ENCODE measurements at regions not wholly inside any gene's neighbourhood (a gene's known extent, or its start where the extent isn't known, plus 50 kb on each side); places are given as distances from the start of the nearest gene placed in this dataset.

- no peak overlapping the region for H2AFZ ChIP-seq (ENCODE audit: low read length)
- no peaks in the 10 kb centered on the region for H3K79me1 ChIP-seq (ENCODE audit: low read depth, low read length)
- H2BK12ac ChIP-seq (ENCODE audit: low read length) = no peak overlapping the region
- no peak overlapping the region for H3K9ac ChIP-seq (ENCODE audit: low read depth, low read length, poor library complexity)
- no peak overlapping the region for H2BK15ac ChIP-seq (ENCODE audit: low read length)
- H2AK5ac ChIP-seq (ENCODE audit: low read depth, low read length) = no peak overlapping the region
- no peaks in the 10 kb centered on the region for H3K4me1 ChIP-seq (ENCODE audit: control insufficient read depth in 2 of 2, insufficient read depth in 1 of 2, low read depth in 1 of 2, low read length in 2 of 2)
- no peaks in the 10 kb centered on the region for H3K27me3 ChIP-seq (ENCODE audit: control insufficient read depth in 3 of 3, insufficient read depth in 3 of 3, low read depth in 1 of 3, low read length in 3 of 3)
- no peak overlapping the region for H4K91ac ChIP-seq (ENCODE audit: low read depth, low read length, poor library complexity)
- H3K4me2 ChIP-seq (ENCODE audit: insufficient read depth, low read length, poor library complexity, severe bottlenecking) = no peak overlapping the region
- H4K8ac ChIP-seq (ENCODE audit: low read depth, low read length) = no peak overlapping the region
- H3K36me3 ChIP-seq (replicated peaks in 1 of 2; ENCODE audit: control insufficient read depth in 2 of 2, insufficient read depth in 2 of 2, low read length in 2 of 2) = no peaks in the 10 kb centered on the region
- no peak overlapping the region for H3K23ac ChIP-seq (ENCODE audit: low read depth, low read length, poor library complexity)
- no peak overlapping the region for H3K14ac ChIP-seq (ENCODE audit: low read length)
- H2BK5ac ChIP-seq (ENCODE audit: low read length) = no peak overlapping the region
- H3K4me3 ChIP-seq (ENCODE audit: low read length in 2 of 2) = no peak overlapping the region
- WGBS, 2 donors (ENCODE audit: extremely low coverage in 2 of 2, insufficient read length in 2 of 2, insufficient replicate concordance in 1 of 2) = no CpG with 5 or more reads among the region's 24 CpGs
- no peak overlapping the region for H3K27ac ChIP-seq (replicated peaks; ENCODE audit: low read length)
- no peak overlapping the region for H3K4ac ChIP-seq (ENCODE audit: low read length)
- H3K9me3 ChIP-seq (replicated peaks in 1 of 2; ENCODE audit: control insufficient read depth in 2 of 2, insufficient read depth in 1 of 2, low read depth in 1 of 2, low read length in 2 of 2) = peaks cover 0 to 2% of the 10 kb centered on the region in 2 donors
- no peak overlapping the region for H3K18ac ChIP-seq (ENCODE audit: low read length)
- no peak overlapping the region for H2BK120ac ChIP-seq (ENCODE audit: low read depth, low read length)
- DNase-seq (ENCODE audit: low spot score) = peak; percentile 29
Observed at GRCh38 chr22:48943567-48944432, 883.9 kb downstream of the BRD1 start.

- Histone ChIP-seq H3K27ac (replicated peaks; ENCODE audit: low read length) (no peak overlapping the region), H3K4me3 (ENCODE audit: low read length in 2 of 2) (no peak overlapping the region), H4K8ac (ENCODE audit: low read depth, low read length) (no peak overlapping the region), H2AK5ac (ENCODE audit: low read depth, low read length) (no peak overlapping the region), H3K9ac (ENCODE audit: low read depth, low read length, poor library complexity) (no peak overlapping the region), H3K79me1 (ENCODE audit: low read depth, low read length) (no peaks in the 10 kb centered on the region), H2BK120ac (ENCODE audit: low read depth, low read length) (no peak overlapping the region), H3K27me3 (ENCODE audit: control insufficient read depth in 3 of 3, insufficient read depth in 3 of 3, low read depth in 1 of 3, low read length in 3 of 3) (no peaks in the 10 kb centered on the region), H3K36me3 (replicated peaks in 1 of 2; ENCODE audit: control insufficient read depth in 2 of 2, insufficient read depth in 2 of 2, low read length in 2 of 2) (no peaks in the 10 kb centered on the region), H3K4ac (ENCODE audit: low read length) (no peak overlapping the region), H2AFZ (ENCODE audit: low read length) (no peak overlapping the region), H3K14ac (ENCODE audit: low read length) (no peak overlapping the region), H2BK12ac (ENCODE audit: low read length) (peak overlapping the region; percentile 64), H3K4me1 (ENCODE audit: control insufficient read depth in 2 of 2, insufficient read depth in 1 of 2, low read depth in 1 of 2, low read length in 2 of 2) (no peaks in the 10 kb centered on the region), H4K91ac (ENCODE audit: low read depth, low read length, poor library complexity) (no peak overlapping the region), H2BK5ac (ENCODE audit: low read length) (no peak overlapping the region), H2BK15ac (ENCODE audit: low read length) (no peak overlapping the region), H3K18ac (ENCODE audit: low read length) (peak overlapping the region; percentile 67), H3K4me2 (ENCODE audit: insufficient read depth, low read length, poor library complexity, severe bottlenecking) (no peak overlapping the region), H3K9me3 (replicated peaks in 1 of 2; ENCODE audit: control insufficient read depth in 2 of 2, insufficient read depth in 1 of 2, low read depth in 1 of 2, low read length in 2 of 2) (peaks cover 0 to 2% of the 10 kb centered on the region in 2 donors), H3K23ac (ENCODE audit: low read depth, low read length, poor library complexity) (peak overlapping the region; percentile 32)
- no peak for DNase-seq (ENCODE audit: low spot score)
- no CpG with 5 or more reads among the region's 21 CpGs for WGBS, 2 donors (ENCODE audit: extremely low coverage in 2 of 2, insufficient read length in 2 of 2, insufficient replicate concordance in 1 of 2)
Observed at GRCh38 chr22:48942698-48943566, 884.7 kb downstream of the BRD1 start.

- H3K9me3 ChIP-seq (replicated peaks in 1 of 2; ENCODE audit: control insufficient read depth in 2 of 2, insufficient read depth in 1 of 2, low read depth in 1 of 2, low read length in 2 of 2) = peaks cover 0 to 2% of the 10 kb centered on the region in 2 donors
- H3K9ac ChIP-seq (ENCODE audit: low read depth, low read length, poor library complexity) = no peak overlapping the region
- no peak overlapping the region for H2BK5ac ChIP-seq (ENCODE audit: low read length)
- H3K36me3 ChIP-seq (replicated peaks in 1 of 2; ENCODE audit: control insufficient read depth in 2 of 2, insufficient read depth in 2 of 2, low read length in 2 of 2) = no peaks in the 10 kb centered on the region
- no peak overlapping the region for H3K18ac ChIP-seq (ENCODE audit: low read length)
- H3K27ac ChIP-seq (replicated peaks; ENCODE audit: low read length) = no peak overlapping the region
- H2AK5ac ChIP-seq (ENCODE audit: low read depth, low read length) = no peak overlapping the region
- WGBS, 2 donors (ENCODE audit: extremely low coverage in 2 of 2, insufficient read length in 2 of 2, insufficient replicate concordance in 1 of 2) = no CpG with 5 or more reads among the region's 12 CpGs
- no peaks in the 10 kb centered on the region for H3K27me3 ChIP-seq (ENCODE audit: control insufficient read depth in 3 of 3, insufficient read depth in 3 of 3, low read depth in 1 of 3, low read length in 3 of 3)
- no peak overlapping the region for H2BK120ac ChIP-seq (ENCODE audit: low read depth, low read length)
- H3K23ac ChIP-seq (ENCODE audit: low read depth, low read length, poor library complexity) = no peak overlapping the region
- no peak overlapping the region for H4K91ac ChIP-seq (ENCODE audit: low read depth, low read length, poor library complexity)
- peak overlapping the region; percentile 49 for H3K14ac ChIP-seq (ENCODE audit: low read length)
- H3K4me2 ChIP-seq (ENCODE audit: insufficient read depth, low read length, poor library complexity, severe bottlenecking) = no peak overlapping the region
- H3K79me1 ChIP-seq (ENCODE audit: low read depth, low read length) = no peaks in the 10 kb centered on the region
- no peak overlapping the region for H2AFZ ChIP-seq (ENCODE audit: low read length)
- no peak overlapping the region for H3K4me3 ChIP-seq (ENCODE audit: low read length in 2 of 2)
- no peaks in the 10 kb centered on the region for H3K4me1 ChIP-seq (ENCODE audit: control insufficient read depth in 2 of 2, insufficient read depth in 1 of 2, low read depth in 1 of 2, low read length in 2 of 2)
- no peak for DNase-seq (ENCODE audit: low spot score)
- no peak overlapping the region for H2BK12ac ChIP-seq (ENCODE audit: low read length)
- H4K8ac ChIP-seq (ENCODE audit: low read depth, low read length) = no peak overlapping the region
- H3K4ac ChIP-seq (ENCODE audit: low read length) = no peak overlapping the region
- H2BK15ac ChIP-seq (ENCODE audit: low read length) = peak overlapping the region; percentile 21
Observed at GRCh38 chr22:48941903-48942575, 885.6 kb downstream of the BRD1 start.
